Frontal cortex (tissue), 3 donors: ENCODE measurements at regions not wholly inside any gene's neighbourhood (a gene's known extent, or its start where the extent isn't known, plus 50 kb on each side); places are given as distances from the start of the nearest gene placed in this dataset.

ENCODE experiments used
- DNase-seq, 2 donors: peaks; one replicate each; pipeline ENCODE4 v3.0.0; 2012; ENCODE audit warnings: low spot score in 2 of 2
- FAIRE-seq: peaks from 2 replicates; lab custom pipeline; 2012; peaks lifted over from hg19 to GRCh38; lab: Jason Lieb, UNC
- donor health status: control.
- donor health status: control.
- donor health status: control.

- DNase-seq (no peak), FAIRE-seq (no peak)
These were observed 85.8 kb upstream of the NELL2 start for GRCh38 chr12:44961887-44962286.

GRCh38 chr12:44960856-44961255 is 84.7 kb upstream of the NELL2 start:
- no peak for DNase-seq
- FAIRE-seq: no peak

- DNase-seq (no peak), FAIRE-seq (no peak)
These were observed 84.3 kb upstream of the NELL2 start for GRCh38 chr12:44960423-44960822.

GRCh38 chr12:44947163-44947562 is 71.0 kb upstream of the NELL2 start:
- FAIRE-seq (no peak), DNase-seq (no peak)

GRCh38 chr12:44942714-44943113 is 66.6 kb upstream of the NELL2 start:
- no peak for FAIRE-seq
- no peak for DNase-seq

GRCh38 chr12:44930972-44931600 is 55.0 kb upstream of the NELL2 start:
- peak; percentile 87 for FAIRE-seq
- DNase-seq: peak in 1 of 2 donors; percentile 33

GRCh38 chr12:44929236-44929885 is 53.2 kb upstream of the NELL2 start:
- no peak for DNase-seq
- FAIRE-seq: no peak
